Keratinocyte (primary cell): ENCODE measurements at regions not wholly inside any gene's neighbourhood (a gene's known extent, or its start where the extent isn't known, plus 50 kb on each side); places are given as distances from the start of the nearest gene placed in this dataset.
A peak's percentile ranks its signal among the peaks of the same experiment; 100 is the strongest.

Experiments used
- DNase-seq: peaks from one replicate; pipeline ENCODE4 v3.0.0-alpha.2; 2011; ENCODE audit warnings: low read depth, missing footprints, low spot score
- FAIRE-seq: peaks from 2 replicates; lab custom pipeline; 2011; peaks lifted over from hg19 to GRCh38; lab: Jason Lieb, UNC
- H2AFZ ChIP-seq: 2 replicates; pipeline ENCODE4 v1.6.0; 2012; ENCODE audit warnings: low read length, control low read depth, inconsistent platforms; ENCODE audit not compliant: control insufficient read depth
- H3K27ac ChIP-seq: 2 replicates; pipeline ENCODE4 v1.5.1; 2011; ENCODE audit warnings: low read length; ENCODE audit not compliant: control insufficient read depth, insufficient read depth
- H3K27me3 ChIP-seq: 3 replicates; pipeline ENCODE4 v1.6.0; 2011; ENCODE audit warnings: low read length; ENCODE audit not compliant: control insufficient read depth, insufficient read depth; ENCODE audit errors: extremely low read depth
- H3K36me3 ChIP-seq, 2 experiments: 2 replicates in 1 of 2; 3 replicates in 1 of 2; pipeline ENCODE4 v1.5.1; 2011; ENCODE audit warnings: low read length in 2 of 2, mild to moderate bottlenecking in 1 of 2; ENCODE audit not compliant: control insufficient read depth in 2 of 2, insufficient read depth in 2 of 2; ENCODE audit errors: extremely low read depth in 1 of 2
- H3K4me1 ChIP-seq: 3 replicates; pipeline ENCODE4 v1.5.1; 2011; ENCODE audit warnings: low read length; ENCODE audit not compliant: control insufficient read depth, insufficient read depth; ENCODE audit errors: extremely low read depth
- H3K4me2 ChIP-seq: 3 replicates; pipeline ENCODE4 v1.6.0; 2011; ENCODE audit warnings: low read depth, low read length; ENCODE audit not compliant: control insufficient read depth, insufficient read depth; ENCODE audit errors: extremely low read depth
- H3K4me3 ChIP-seq, 3 experiments: fragments of 200-600 bp in 1 of 3; sonication (generic) in 1 of 3; 2 replicates in 2 of 3; 3 replicates in 1 of 3; pipeline ENCODE4 v1.5.1; 2011 to 2016; ENCODE audit warnings: low read length in 3 of 3, mild to moderate bottlenecking in 3 of 3, control low read depth in 2 of 3, inconsistent platforms in 1 of 3, low read depth in 1 of 3, mixed read lengths in 1 of 3, mixed run types in 1 of 3, moderate library complexity in 1 of 3; ENCODE audit not compliant: control insufficient read depth in 2 of 3, insufficient read depth in 2 of 3; ENCODE audit errors: extremely low read depth in 1 of 3
- H3K79me2 ChIP-seq: 2 replicates; pipeline ENCODE4 v1.6.0; 2012; ENCODE audit warnings: low read length; ENCODE audit not compliant: control insufficient read depth, insufficient read depth
- H3K9ac ChIP-seq: 3 replicates; pipeline ENCODE4 v1.6.0; 2011; ENCODE audit warnings: low read length; ENCODE audit not compliant: control insufficient read depth, insufficient read depth; ENCODE audit errors: extremely low read depth
- H3K9me1 ChIP-seq: 3 replicates; pipeline ENCODE4 v1.6.0; 2011; ENCODE audit warnings: low read length; ENCODE audit not compliant: control insufficient read depth, insufficient read depth; ENCODE audit errors: extremely low read depth
- H3K9me3 ChIP-seq: 2 replicates; pipeline ENCODE4 v1.5.1; 2012; ENCODE audit warnings: low read depth, low read length; ENCODE audit not compliant: control insufficient read depth
- H4K20me1 ChIP-seq: 3 replicates; pipeline ENCODE4 v1.6.0; 2011; ENCODE audit warnings: low read length; ENCODE audit not compliant: control insufficient read depth, insufficient read depth; ENCODE audit errors: extremely low read depth
- CTCF ChIP-seq, 3 experiments: IDR thresholded peaks in 1 of 3; conservative IDR thresholded peaks in 1 of 3; optimal IDR thresholded peaks in 1 of 3; 2 replicates in 2 of 3; 3 replicates in 1 of 3; pipeline versions ENCODE3 to v1.5.1; 2011; ENCODE audit warnings: low read length in 3 of 3, mild to moderate bottlenecking in 3 of 3, moderate library complexity in 2 of 3, control low read depth in 1 of 3, inconsistent platforms in 1 of 3; ENCODE audit not compliant: insufficient read depth in 2 of 3; ENCODE audit errors: extremely low read depth in 1 of 3
- EZH2 ChIP-seq: IDR thresholded peaks from one replicate; pipeline ENCODE4 v1.6.1; 2012; ENCODE audit warnings: inconsistent platforms, mild to moderate bottlenecking, low read length, moderate library complexity
- dilution Hi-C: fragments of 300-500 bp; cut with MboI; formaldehyde crosslinking; loops from one replicate; pipeline ENCODE4 v1.7.0; 2020; ENCODE audit warnings: low sequenced_read_pairs; ENCODE audit not compliant: extremely low pct_ligation_motif_present

GRCh38 chr7:94111009-94111408 lies 106.9 kb upstream of the BET1 start:
- Histone ChIP-seq H3K9ac (no peak overlapping the region), H3K4me1 (peaks cover 4% of the 10 kb centered on the region), H3K9me1 (no peaks in the 10 kb centered on the region), H3K27me3 (no peaks in the 10 kb centered on the region), H3K27ac (no peak overlapping the region), H3K4me3 (no peak overlapping the region), H2AFZ (peak overlapping the region; percentile 65), H3K9me3 (no peaks in the 10 kb centered on the region), H3K4me2 (peak overlapping the region; percentile 10), H4K20me1 (no peaks in the 10 kb centered on the region), H3K79me2 (no peaks in the 10 kb centered on the region), H3K36me3 (no peaks in the 10 kb centered on the region)
- FAIRE-seq (no peak), DNase-seq (no peak)
- dilution Hi-C loops, result no loop called here
- TF ChIP-seq EZH2 (no peak), CTCF (optimal IDR thresholded peaks at IDR 0.05 in 1 of 3, IDR thresholded peaks at IDR 0.05 in 1 of 3, conservative IDR thresholded peaks at IDR 0.05 in 1 of 3; ENCODE audit: extremely low read depth in 1 of 3, insufficient read depth in 2 of 3, low read length in 3 of 3) (no peak)

DNA sequence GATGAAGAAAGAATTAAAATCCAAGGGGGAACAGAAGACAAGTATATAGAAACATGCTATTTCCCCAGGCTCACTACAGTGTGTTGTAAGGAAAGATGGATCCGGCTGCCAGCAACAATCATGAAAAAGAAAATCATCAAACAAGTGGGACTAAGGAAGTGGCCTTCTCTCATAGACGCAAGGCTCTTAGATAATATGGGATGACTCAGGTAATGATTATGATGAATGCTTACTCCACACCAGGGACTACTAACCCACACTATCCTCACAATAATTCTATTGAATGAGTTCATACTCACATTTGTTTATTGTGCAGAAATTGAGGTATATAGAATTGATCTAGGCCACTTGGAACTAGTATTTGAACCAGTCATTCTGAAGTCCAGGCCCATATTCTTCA lies 111.2 kb upstream of the BET1 start:
- no peak overlapping the region for H3K27ac ChIP-seq
- H3K9me3 ChIP-seq, result no peaks in the 10 kb centered on the region
- H4K20me1 ChIP-seq, result no peaks in the 10 kb centered on the region
- H3K79me2 ChIP-seq, result no peaks in the 10 kb centered on the region
- H3K9ac ChIP-seq, result no peak overlapping the region
- TF ChIP-seq EZH2, result no peak
- TF ChIP-seq CTCF (optimal IDR thresholded peaks at IDR 0.05 in 1 of 3, IDR thresholded peaks at IDR 0.05 in 1 of 3, conservative IDR thresholded peaks at IDR 0.05 in 1 of 3; ENCODE audit: extremely low read depth in 1 of 3, insufficient read depth in 2 of 3, low read length in 3 of 3), result no peak
- no peaks in the 10 kb centered on the region for H3K36me3 ChIP-seq
- no peaks in the 10 kb centered on the region for H3K9me1 ChIP-seq
- no peak for DNase-seq
- no peak overlapping the region for H3K4me3 ChIP-seq
- H3K27me3 ChIP-seq, result no peaks in the 10 kb centered on the region
- no peak for FAIRE-seq
- no peak overlapping the region for H2AFZ ChIP-seq
- dilution Hi-C loops, result no loop called here
- H3K4me1 ChIP-seq, result peaks cover 4% of the 10 kb centered on the region
- H3K4me2 ChIP-seq, result no peak overlapping the region
